IMR-90 (cell line): ENCODE measurements at regions not wholly inside any gene's neighbourhood (a gene's known extent, or its start where the extent isn't known, plus 50 kb on each side); places are given as distances from the start of the nearest gene placed in this dataset.

Experiments
- ATAC-seq: fragments of 200-7000 bp; cut with Tn5 transposase; 2 replicates; pipeline ENCODE4 v1.9.1; 2020; ENCODE audit warnings: low read depth, mild to moderate bottlenecking, moderate library complexity
- BruUV-seq: library from RNA; stranded (reverse); fragments of 400-500 nt; replicated peaks from 2 replicates; lab custom pipeline; 2021; lab: Mats Ljungman, UMichigan
- CTCF ChIA-PET: fragments of 300-600 bp; formaldehyde crosslinking; extraction: SDS; loops from one replicate; lab custom pipeline; 2021; ENCODE audit warnings: antibody characterized with exemption; lab: Yijun Ruan, JAX
- POLR2A ChIA-PET: fragments of 300-600 bp; sonication (Branson Sonifier 250); formaldehyde crosslinking; loops from one replicate; lab custom pipeline; 2022; ENCODE audit warnings: antibody characterized with exemption; ENCODE audit not compliant: unreplicated experiment; lab: Charles Lee
- DNase-seq: peaks from one replicate; pipeline ENCODE4 v3.0.0; 2013
- H2AFZ ChIP-seq: replicated peaks from 2 replicates; pipeline ENCODE3; 2013; ENCODE audit warnings: low read length, mild to moderate bottlenecking; ENCODE audit not compliant: poor library complexity
- H2AK5ac ChIP-seq: 2 replicates; pipeline ENCODE4 v1.6.1; 2013; ENCODE audit warnings: low read depth, low read length, inconsistent platforms
- H2AK9ac ChIP-seq: replicated peaks from 2 replicates; pipeline ENCODE3; 2013; ENCODE audit warnings: mild to moderate bottlenecking, low read depth, low read length, moderate library complexity; ENCODE audit not compliant: poor library complexity
- H2BK120ac ChIP-seq: 2 replicates; pipeline ENCODE4 v1.6.1; 2013; ENCODE audit warnings: low read depth, low read length, inconsistent platforms
- H2BK15ac ChIP-seq: 3 replicates; pipeline ENCODE4 v1.6.1; 2013; ENCODE audit warnings: low read depth, low read length, inconsistent platforms
- H2BK20ac ChIP-seq: 2 replicates; pipeline ENCODE4 v1.6.1; 2013; ENCODE audit warnings: low read depth, mild to moderate bottlenecking, inconsistent platforms, low read length, moderate library complexity
- H2BK5ac ChIP-seq: 2 replicates; pipeline ENCODE4 v1.6.1; 2013; ENCODE audit warnings: mild to moderate bottlenecking, low read depth, low read length, inconsistent platforms; ENCODE audit not compliant: poor library complexity, severe bottlenecking
- H3K14ac ChIP-seq: replicated peaks from 2 replicates; pipeline ENCODE4 v1.6.1; 2013; ENCODE audit warnings: low read depth, low read length, inconsistent platforms
- H3K18ac ChIP-seq: 2 replicates; pipeline ENCODE4 v1.6.1; 2013; ENCODE audit warnings: low read depth, low read length, control low read depth
- H3K23ac ChIP-seq: 2 replicates; pipeline ENCODE4 v1.6.1; 2013; ENCODE audit warnings: low read depth, low read length, inconsistent platforms
- H3K27ac ChIP-seq: 2 replicates; pipeline ENCODE4 v1.5.1; 2013; ENCODE audit warnings: mild to moderate bottlenecking, control low read depth, low read length; ENCODE audit not compliant: insufficient read depth
- H3K27me3 ChIP-seq: 2 replicates; pipeline ENCODE4 v1.6.1; 2013; ENCODE audit warnings: low read length; ENCODE audit not compliant: control insufficient read depth, insufficient read depth
- H3K36me3 ChIP-seq: 2 replicates; pipeline ENCODE4 v1.6.1; 2013; ENCODE audit warnings: low read length, mixed read lengths; ENCODE audit not compliant: control insufficient read depth, insufficient read depth
- H3K4ac ChIP-seq: 2 replicates; pipeline ENCODE4 v1.6.1; 2013; ENCODE audit warnings: low read depth, low read length, inconsistent platforms
- H3K4me1 ChIP-seq: 2 replicates; pipeline ENCODE4 v1.6.1; 2013; ENCODE audit warnings: low read length, mixed read lengths; ENCODE audit not compliant: control insufficient read depth, insufficient read depth
- H3K4me2 ChIP-seq: 2 replicates; pipeline ENCODE4 v1.6.1; 2013; ENCODE audit warnings: low read depth, mild to moderate bottlenecking, control low read depth, low read length, moderate library complexity
- H3K4me3 ChIP-seq: 2 replicates; pipeline ENCODE4 v1.5.1; 2013; ENCODE audit warnings: low read depth, mild to moderate bottlenecking, control low read depth, low read length, moderate library complexity; ENCODE audit not compliant: insufficient read depth
- H3K56ac ChIP-seq: 2 replicates; pipeline ENCODE4 v1.6.1; 2013; ENCODE audit warnings: low read length, inconsistent platforms; ENCODE audit not compliant: insufficient read depth; ENCODE audit errors: extremely low read depth
- H3K79me1 ChIP-seq, 2 experiments: 2 replicates each; pipeline ENCODE4 v1.6.1; 2013; ENCODE audit warnings: low read length in 2 of 2, inconsistent platforms in 1 of 2, low read depth in 1 of 2
- H3K9ac ChIP-seq: 2 replicates; pipeline ENCODE4 v1.6.1; 2013; ENCODE audit warnings: low read depth, low read length, control low read depth
- H3K9me1 ChIP-seq: 2 replicates; pipeline ENCODE4 v1.6.1; 2013; ENCODE audit warnings: low read length, inconsistent platforms; ENCODE audit not compliant: insufficient read depth
- H3K9me3 ChIP-seq: 2 replicates; pipeline ENCODE4 v1.6.1; 2013; ENCODE audit warnings: low read length; ENCODE audit not compliant: control insufficient read depth, insufficient read depth
- H4K20me1 ChIP-seq: 2 replicates; pipeline ENCODE4 v1.6.1; 2013; ENCODE audit warnings: low read length, inconsistent platforms; ENCODE audit not compliant: insufficient read depth
- H4K5ac ChIP-seq: 2 replicates; pipeline ENCODE4 v1.6.1; 2013; ENCODE audit warnings: mild to moderate bottlenecking, low read depth, low read length, control low read depth
- H4K8ac ChIP-seq, 2 experiments: 2 replicates each; pipeline ENCODE4 v1.6.1; 2013; ENCODE audit warnings: low read depth in 2 of 2, low read length in 2 of 2, control low read depth in 1 of 2, inconsistent platforms in 1 of 2
- H4K91ac ChIP-seq: 2 replicates; pipeline ENCODE4 v1.6.1; 2013; ENCODE audit warnings: low read depth, low read length, inconsistent platforms; ENCODE audit not compliant: insufficient read depth
- BHLHE40 ChIP-seq: fragments of 150-350 bp; IDR thresholded peaks from 2 replicates; pipeline ENCODE4 v1.6.1; 2016; ENCODE audit warnings: mild to moderate bottlenecking, low read depth, low read length
- CEBPB ChIP-seq: IDR thresholded peaks from 2 replicates; pipeline ENCODE4 v1.6.1; 2012; ENCODE audit warnings: low read depth, low read length, improper control_type of control experiment
- CHD1 ChIP-seq: IDR thresholded peaks from 2 replicates; pipeline ENCODE4 v1.6.1; 2012; ENCODE audit warnings: low read depth, low read length, improper control_type of control experiment
- FOS ChIP-seq: fragments of 150-350 bp; IDR thresholded peaks from 2 replicates; pipeline ENCODE4 v1.6.1; 2016; ENCODE audit warnings: low read depth, low read length
- MAFK ChIP-seq: IDR thresholded peaks from 2 replicates; pipeline ENCODE4 v1.6.1; 2012; ENCODE audit warnings: low read depth, low read length, improper control_type of control experiment
- MAZ ChIP-seq: IDR thresholded peaks from 2 replicates; pipeline ENCODE4 v1.6.1; 2012; ENCODE audit warnings: low read depth, mild to moderate bottlenecking, low read length, improper control_type of control experiment, moderate library complexity, borderline replicate concordance
- POLR2A ChIP-seq: IDR thresholded peaks from 2 replicates; pipeline ENCODE4 v1.6.1; 2012; ENCODE audit warnings: mild to moderate bottlenecking, low read depth, low read length
- RCOR1 ChIP-seq: IDR thresholded peaks from 2 replicates; pipeline ENCODE4 v1.6.1; 2012; ENCODE audit warnings: mild to moderate bottlenecking, low read length, improper control_type of control experiment; ENCODE audit not compliant: insufficient replicate concordance
- RFX5 ChIP-seq: IDR thresholded peaks from 2 replicates; pipeline ENCODE4 v1.8.0; 2012; ENCODE audit warnings: low read depth, mild to moderate bottlenecking, low read length, moderate library complexity
- SMC3 ChIP-seq: fragments of 150-350 bp; IDR thresholded peaks from 2 replicates; pipeline ENCODE4 v1.6.1; 2016; ENCODE audit warnings: low read depth, mild to moderate bottlenecking, antibody characterized with exemption, low read length, moderate library complexity
- USF2 ChIP-seq: fragments of 150-350 bp; IDR thresholded peaks from 2 replicates; pipeline ENCODE4 v1.6.1; 2017; ENCODE audit warnings: mild to moderate bottlenecking, antibody characterized with exemption, low read length, low read depth
- WGBS, 2 experiments: methylation state at CpG; one replicate each; pipeline versions ENCODE4 v1.1.5 to v1.1.7; 2013; ENCODE audit warnings: missing lambda C conversion rate in 2 of 2; ENCODE audit not compliant: insufficient read length in 1 of 2; ENCODE audit errors: extremely low coverage in 2 of 2; 5-methylcytosine and 5-hydroxymethylcytosine counted together
- dilution Hi-C: fragments of 300-500 bp; cut with HindIII; formaldehyde crosslinking; loops from one replicate; pipeline ENCODE4 v1.14.3; 2018; ENCODE audit warnings: low sequenced_read_pairs; ENCODE audit not compliant: unreplicated experiment
- in situ Hi-C: fragments of 300-500 bp; cut with MboI; formaldehyde crosslinking; loops from 3 replicates; pipeline ENCODE4 v1.14.3; 2019; ENCODE audit warnings: low sequenced_read_pairs, inconsistent platforms, mixed read lengths
- intact Hi-C: fragments of 100-400 bp; cut with micrococcal nuclease; formaldehyde crosslinking; loops from 2 replicates; pipeline ENCODE4 v1.10.0; 2022

GRCh38 chr10:129207297-129207696, 259.7 kb upstream of the MGMT start:
- no peak overlapping the region for H3K4me3 ChIP-seq
- CTCF ChIA-PET: no interaction called here
- in situ Hi-C loops: no loop called here
- H3K56ac ChIP-seq: no peak overlapping the region
- no peak overlapping the region for H2BK15ac ChIP-seq
- dilution Hi-C loops: no loop called here
- intact Hi-C loops: no loop called here
- H3K27ac ChIP-seq: no peak overlapping the region
- no peak overlapping the region for H2BK20ac ChIP-seq
- H2AFZ ChIP-seq: no peak overlapping the region
- no peak for DNase-seq
- no peak overlapping the region for H3K9ac ChIP-seq
- no peak overlapping the region for H3K4me2 ChIP-seq
- no peak overlapping the region for H2AK5ac ChIP-seq
- H3K14ac ChIP-seq: no peak overlapping the region
- BruUV-seq: no TSS peak
- no peak overlapping the region for H2BK120ac ChIP-seq
- H3K4me1 ChIP-seq: no peaks in the 10 kb centered on the region
- no peak overlapping the region for H4K5ac ChIP-seq
- no peak overlapping the region for H4K91ac ChIP-seq
- no peak overlapping the region for H4K8ac ChIP-seq
- no peak overlapping the region for H2AK9ac ChIP-seq
- no peaks in the 10 kb centered on the region for H3K9me1 ChIP-seq
- no peaks in the 10 kb centered on the region for H3K36me3 ChIP-seq
- H3K27me3 ChIP-seq: no peaks in the 10 kb centered on the region
- H3K79me1 ChIP-seq: no peaks in the 10 kb centered on the region
- no peak for ATAC-seq
- H3K4ac ChIP-seq: no peak overlapping the region
- POLR2A ChIA-PET: no interaction called here
- H3K18ac ChIP-seq: no peak overlapping the region
- no peak overlapping the region for H3K23ac ChIP-seq
- H3K9me3 ChIP-seq: peaks cover 14% of the 10 kb centered on the region
- TF ChIP-seq RCOR1 (no peak), BHLHE40 (no peak), RFX5 (no peak), USF2 (no peak), CHD1 (no peak), CEBPB (no peak), MAZ (no peak), MAFK (no peak), SMC3 (no peak), FOS (no peak), POLR2A (no peak)
- no peaks in the 10 kb centered on the region for H4K20me1 ChIP-seq
- H2BK5ac ChIP-seq: no peak overlapping the region
- 43% methylated on average over 6 of the region's 19 CpGs; no CpG with 5 or more reads in 1 of the 2 experiments for WGBS, 2 experiments
